Eye (tissue), 1 donor: ENCODE measurements at regions not wholly inside any gene's neighbourhood (a gene's known extent, or its start where the extent isn't known, plus 50 kb on each side); places are given as distances from the start of the nearest gene placed in this dataset.

Experiments used
- DNase-seq: peaks from one replicate; pipeline ENCODE4 v3.0.0-alpha.2; 2015

DNA sequence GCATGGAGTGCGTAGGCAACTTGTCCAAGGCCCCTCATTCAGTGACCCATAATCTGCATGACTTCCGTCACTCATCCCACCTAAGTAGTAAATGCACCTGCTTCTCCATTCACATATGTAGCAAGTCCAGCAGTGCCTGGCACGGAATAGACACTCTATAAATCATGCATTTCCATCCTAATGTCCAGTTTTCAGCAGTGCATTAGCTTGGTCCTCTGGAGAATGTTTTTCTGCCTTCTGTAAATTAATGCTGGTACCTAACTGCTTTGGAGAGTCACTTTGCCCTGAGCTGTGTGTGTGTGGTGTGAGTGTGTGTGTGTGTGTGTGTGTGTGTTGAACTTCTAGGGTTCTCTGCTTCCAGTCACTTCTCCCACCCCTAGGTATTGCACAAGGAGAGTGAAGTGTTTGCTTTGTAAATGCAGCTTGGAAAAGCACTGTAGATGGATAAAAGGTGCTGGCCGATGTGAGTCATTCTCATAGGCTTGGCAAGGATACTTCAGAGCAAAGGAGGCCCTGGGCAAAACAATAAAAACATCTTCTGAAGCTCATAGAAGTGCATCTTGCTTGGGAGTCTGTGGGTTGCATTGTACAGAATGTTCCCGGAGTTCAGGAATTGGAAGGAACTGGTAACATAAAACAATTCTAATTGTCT, 181.8 kb downstream of the KATNAL1 start:
- no peak for DNase-seq

DNA sequence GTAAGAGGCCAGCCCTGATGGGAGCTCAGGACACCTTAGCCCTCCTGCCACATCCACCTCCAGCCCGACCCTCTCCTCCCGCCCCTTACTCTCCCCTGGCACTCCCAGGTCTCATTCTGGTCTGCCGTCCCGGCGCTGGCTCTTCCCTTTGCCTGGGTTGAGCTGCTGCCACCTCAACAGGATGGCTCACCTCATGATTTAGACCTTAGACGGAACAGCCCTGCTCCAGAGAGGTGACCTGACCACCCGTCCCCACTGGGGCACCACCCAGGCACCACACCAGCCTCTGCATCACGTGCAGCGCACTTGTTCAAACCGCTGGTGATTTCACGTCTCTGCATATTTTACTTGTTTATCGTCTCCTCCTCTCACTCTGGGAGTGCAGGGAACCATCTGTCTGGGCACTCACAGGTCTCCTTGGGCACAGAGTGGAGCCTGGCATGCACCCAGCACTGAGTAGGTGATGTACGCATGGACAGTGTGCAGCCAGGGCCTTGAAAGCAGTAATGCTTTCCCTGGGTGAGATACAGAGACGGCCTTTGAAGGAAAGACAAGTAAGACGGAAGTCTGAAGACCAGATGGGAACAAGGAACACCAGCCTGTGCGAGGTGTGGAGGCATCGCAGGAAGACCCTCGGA, 183.1 kb downstream of the KATNAL1 start:
- DNase-seq, result no peak

GRCh38 chr13:30123575-30123974, 183.8 kb downstream of the KATNAL1 start:
- no peak for DNase-seq

DNA sequence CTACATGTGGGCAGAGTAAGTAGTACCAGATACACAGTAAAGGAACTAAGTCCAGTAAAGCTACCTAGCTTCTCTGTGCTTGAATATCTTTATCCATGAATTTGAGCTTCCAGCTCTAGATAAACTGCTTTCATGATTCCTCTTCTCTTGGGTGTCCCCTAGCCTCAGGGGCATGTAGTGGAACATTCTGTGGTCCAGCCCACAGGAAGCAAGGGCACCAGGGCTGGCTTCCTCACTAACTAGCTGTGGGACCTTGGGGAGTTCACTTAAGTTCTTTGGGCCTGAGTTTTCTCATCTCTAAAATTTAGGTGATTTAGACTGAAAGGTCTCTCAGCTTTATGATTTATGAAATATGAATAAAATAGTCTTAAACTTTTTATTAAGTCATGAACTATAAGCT, 185.7 kb downstream of the KATNAL1 start:
- no peak for DNase-seq

DNA sequence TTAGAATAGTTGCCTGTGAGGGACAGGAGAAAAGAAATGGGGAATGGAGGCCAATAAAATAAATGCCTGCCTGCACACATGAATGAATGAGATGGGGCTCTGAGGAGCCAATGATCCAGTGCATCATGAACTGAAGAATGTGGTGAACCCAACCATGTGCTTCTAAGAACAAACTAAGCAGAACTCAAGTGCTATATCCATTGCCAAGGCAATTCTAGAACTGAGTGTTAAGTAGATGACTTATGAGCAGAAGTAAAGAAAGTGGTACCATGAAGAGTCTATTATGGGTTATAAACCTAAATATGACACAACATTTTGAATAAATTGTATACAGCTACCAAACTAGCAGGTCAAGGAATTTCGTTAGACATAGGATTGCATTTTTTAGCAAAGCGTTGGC, 186.1 kb downstream of the KATNAL1 start:
- DNase-seq, result no peak

GRCh38 chr13:30120133-30120822, 187.1 kb downstream of the KATNAL1 start:
- DNase-seq, result no peak

- peak; percentile 45 for DNase-seq
Measured at GRCh38 chr13:30119476-30119875, 187.9 kb downstream of the KATNAL1 start.

DNA sequence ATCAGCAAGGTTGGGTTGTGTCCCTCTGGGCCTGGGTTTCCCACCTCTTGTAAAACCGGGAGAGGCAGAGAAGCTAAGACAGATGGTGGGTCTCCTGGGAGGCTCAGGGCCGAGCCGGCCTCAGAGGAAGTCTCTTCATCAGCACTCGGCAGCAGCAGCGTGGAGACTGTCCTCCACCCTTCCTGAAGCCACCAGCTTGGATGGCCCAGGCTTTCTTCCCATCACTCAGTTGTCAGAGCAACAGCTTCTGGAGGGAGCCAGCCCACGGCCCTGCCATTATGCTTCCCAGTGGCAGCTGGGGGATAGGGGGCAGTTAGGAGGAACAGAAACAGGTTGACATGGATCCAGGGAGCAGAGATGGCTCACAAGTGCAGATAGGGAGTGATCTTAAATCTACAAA, 191.0 kb downstream of the KATNAL1 start:
- peak; percentile 38 for DNase-seq

DNA sequence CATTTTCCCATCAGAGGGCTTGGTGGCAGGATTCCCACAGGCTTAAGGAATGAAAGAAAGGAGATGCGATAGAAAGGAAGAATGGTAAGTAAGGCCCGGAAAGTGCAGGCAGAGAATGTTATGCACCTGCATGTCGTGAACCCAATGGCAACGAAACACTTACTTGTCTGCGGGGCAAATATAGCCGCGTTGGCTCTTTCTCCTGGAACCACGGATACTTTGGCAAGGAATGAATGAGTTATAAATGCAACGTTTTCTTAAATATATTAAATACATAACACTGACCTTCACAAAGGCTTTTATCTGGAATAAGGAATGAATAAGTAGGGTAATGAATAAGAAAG, 192.1 kb downstream of the KATNAL1 start:
- no peak for DNase-seq

DNA sequence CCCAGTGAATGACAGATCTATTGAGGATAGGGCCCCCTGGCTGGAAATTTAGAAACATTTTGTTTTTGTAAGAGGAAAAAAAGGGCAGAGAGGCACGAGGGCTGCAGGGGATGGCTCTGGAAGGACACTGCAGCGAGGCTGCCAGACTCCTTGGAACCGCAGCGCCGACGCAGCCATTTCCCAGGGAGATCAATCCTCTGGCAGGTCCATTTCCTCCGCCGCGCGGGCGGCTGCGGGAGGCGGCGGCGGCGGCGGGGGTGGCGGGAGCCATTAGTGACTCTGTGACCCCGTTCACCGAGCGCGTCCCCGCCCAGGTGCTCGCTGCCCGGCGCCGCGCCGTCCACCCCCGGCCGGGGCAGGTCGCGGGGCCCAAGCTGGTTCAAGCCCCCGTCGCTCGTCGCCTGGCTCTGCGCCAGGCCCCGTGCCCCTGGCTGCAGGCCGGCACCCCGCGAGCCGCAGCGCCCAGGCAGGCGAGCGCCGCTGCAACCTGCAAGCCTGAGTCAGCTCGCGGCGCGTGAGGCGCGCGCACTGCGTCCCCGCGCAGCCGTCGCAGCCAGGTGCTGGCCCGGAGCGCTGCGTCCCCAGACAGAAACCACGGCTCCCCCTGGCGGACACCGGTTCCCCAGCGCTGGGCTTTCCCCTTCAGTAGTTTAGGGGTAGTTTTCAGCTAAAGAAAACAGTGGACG, 192.6 kb downstream of the KATNAL1 start:
- DNase-seq, result peak; percentile 95

DNA sequence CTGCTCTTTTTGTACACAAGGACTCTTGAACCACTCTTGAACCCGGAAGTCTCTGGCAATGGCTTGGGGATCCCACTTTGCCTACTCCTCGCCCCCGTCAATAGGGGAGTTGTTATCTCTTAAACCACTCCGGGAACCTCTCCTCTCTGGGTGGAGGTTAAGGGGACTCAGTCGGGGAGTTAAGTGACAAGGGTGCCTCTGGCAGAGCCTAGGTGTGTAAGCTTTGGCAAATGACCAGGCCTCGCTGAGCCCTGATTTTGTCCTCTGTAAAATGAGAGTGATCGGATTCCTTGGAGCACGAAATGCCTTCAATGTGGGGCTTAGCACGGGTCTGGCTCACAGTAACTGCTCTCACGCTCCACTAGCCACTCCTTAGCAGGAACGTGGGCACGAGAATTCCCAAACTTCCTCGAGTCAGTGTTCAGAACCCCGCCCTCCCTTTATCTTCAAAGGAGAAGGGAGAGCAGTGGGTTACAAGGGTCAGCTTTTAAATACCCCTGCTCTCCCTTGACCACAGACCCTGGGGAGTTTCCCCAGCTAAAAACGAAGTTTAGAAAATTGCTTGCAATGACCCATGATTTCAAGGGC, 193.3 kb downstream of the KATNAL1 start:
- DNase-seq, result peak; percentile 67

GRCh38 chr13:30113551-30113950, 193.8 kb downstream of the KATNAL1 start:
- DNase-seq, result peak; percentile 48

DNA sequence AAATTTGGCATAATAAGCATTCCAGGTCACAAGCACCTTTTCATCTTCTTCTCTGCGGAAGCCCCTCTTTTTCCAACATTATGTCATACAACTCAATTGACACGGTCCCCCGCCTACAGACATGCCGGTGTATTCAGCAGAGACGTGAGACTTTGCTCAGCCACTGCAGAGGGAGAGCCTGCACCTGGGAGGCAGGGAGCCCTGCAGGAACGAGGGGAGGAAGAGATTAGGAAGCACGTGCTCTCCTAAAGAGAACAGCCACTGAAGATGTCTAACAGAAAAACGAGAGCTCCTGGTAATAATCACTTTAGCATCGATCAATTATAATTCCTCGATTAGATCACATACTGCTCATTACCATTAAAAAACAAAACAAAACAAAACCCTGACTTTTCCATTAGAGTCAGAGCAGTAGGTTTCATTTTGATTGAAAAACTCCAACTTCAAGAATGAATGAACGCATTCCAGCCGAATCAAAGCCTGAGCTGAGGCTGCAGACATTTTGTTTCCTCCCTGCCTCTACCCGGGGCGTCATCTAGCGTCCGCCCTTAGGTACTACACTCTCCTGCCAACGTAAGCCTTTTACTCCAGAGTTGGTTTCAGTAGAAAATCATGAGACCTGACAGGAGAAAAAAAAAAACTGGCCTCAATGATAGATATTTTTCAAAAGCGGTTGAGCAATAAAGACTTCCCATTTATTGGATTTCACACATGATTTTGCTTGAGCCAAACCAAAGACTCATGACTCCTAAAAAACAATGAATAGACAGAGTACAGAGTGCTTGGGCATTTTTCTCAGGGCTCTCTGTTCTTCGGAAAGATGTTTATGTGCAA, 194.5 kb downstream of the KATNAL1 start:
- DNase-seq, result peak; percentile 96

GRCh38 chr13:30111810-30112209, 195.5 kb downstream of the KATNAL1 start:
- DNase-seq, result no peak

GRCh38 chr13:30110301-30111070, 196.9 kb downstream of the KATNAL1 start:
- no peak for DNase-seq

GRCh38 chr13:30109471-30110135, 197.7 kb downstream of the KATNAL1 start:
- no peak for DNase-seq

GRCh38 chr13:30108913-30109237, 198.5 kb downstream of the KATNAL1 start:
- no peak for DNase-seq

- DNase-seq, result no peak
Measured at GRCh38 chr13:30108216-30108912, 199.0 kb downstream of the KATNAL1 start.

DNA sequence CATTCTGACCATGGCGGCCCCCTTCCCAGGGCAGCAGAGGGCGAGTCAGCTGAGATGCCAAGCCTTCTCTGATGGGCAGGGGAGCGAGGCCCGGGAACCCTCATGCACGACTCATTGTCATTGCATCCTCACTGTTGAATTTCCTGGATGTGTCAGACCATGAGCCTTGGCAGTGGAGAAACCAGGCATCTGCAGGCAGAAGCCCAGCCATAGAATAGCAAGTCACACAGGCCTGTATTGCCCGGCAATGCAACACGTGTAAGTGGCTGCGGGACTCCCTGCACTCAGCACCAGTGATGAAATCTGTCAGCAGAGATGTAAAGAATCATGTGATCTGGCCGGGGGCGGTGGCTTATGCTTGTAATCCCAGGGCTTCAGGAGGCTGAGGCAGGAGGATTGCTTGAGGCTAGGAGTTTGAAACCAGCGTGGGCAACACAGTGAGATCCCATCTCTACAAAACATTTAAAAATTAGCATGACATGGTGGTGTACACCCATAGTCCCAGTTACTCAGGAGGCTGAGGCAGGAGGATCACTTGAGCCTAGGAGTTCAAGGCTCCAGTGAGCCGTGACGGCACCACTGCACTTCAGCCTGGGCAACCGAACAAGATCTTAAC, 199.7 kb downstream of the KATNAL1 start:
- no peak for DNase-seq

GRCh38 chr13:30107121-30107520, 200.2 kb downstream of the KATNAL1 start:
- DNase-seq, result no peak
